ENCODE measurements at regions not wholly inside any gene's neighbourhood (a gene's known extent, or its start where the extent isn't known, plus 50 kb on each side); places are given as distances from the start of the nearest gene placed in this dataset.

- H3K27me3 ChIP-seq = no peaks in the 10 kb centered on the region
These were observed 54.9 kb upstream of the DPYSL4 start for GRCh38 chr10:132131581-132132420.

GRCh38 chr10:132132421-132132841 lies 54.3 kb upstream of the DPYSL4 start:
- no peak overlapping the region for H3K27ac ChIP-seq
- H3K27me3 ChIP-seq = no peaks in the 10 kb centered on the region
- peaks cover 0 to 4% (median 0%) of the 10 kb centered on the region in 4 donors for H3K36me3 ChIP-seq
- DNase-seq = no peak
- TF ChIP-seq POLR2AphosphoS5 (IDR thresholded peaks at IDR 0.05) (no peak), CTCF (IDR thresholded peaks at IDR 0.05) (no peak), POLR2A (IDR thresholded peaks at IDR 0.05) (no peak), EP300 (IDR thresholded peaks at IDR 0.05) (no peak)
- H3K4me3 ChIP-seq = no peak overlapping the region
- H3K4me1 ChIP-seq = no peaks in the 10 kb centered on the region
- 59 to 71% methylated on average over 16 of the region's 16 CpGs for WGBS, 2 donors
- H3K9me3 ChIP-seq = no peaks in the 10 kb centered on the region
- intact Hi-C loops (cut with DNase I) = no loop called here

More at GRCh38 chr10:132131581-132132420, 54.9 kb upstream of the DPYSL4 start:
- intact Hi-C loops (cut with DNase I) = no loop called here
- H3K4me1 ChIP-seq = no peaks in the 10 kb centered on the region
- H3K27ac ChIP-seq = no peak overlapping the region
- WGBS, 2 donors = 77 to 79% methylated on average over 22 of the region's 22 CpGs
- H3K36me3 ChIP-seq = peaks cover 0 to 4% (median 0%) of the 10 kb centered on the region in 4 donors
- DNase-seq = no peak
- H3K9me3 ChIP-seq = no peaks in the 10 kb centered on the region
- TF ChIP-seq POLR2A (IDR thresholded peaks at IDR 0.05) (no peak), EP300 (IDR thresholded peaks at IDR 0.05) (no peak), CTCF (IDR thresholded peaks at IDR 0.05) (no peak), POLR2AphosphoS5 (IDR thresholded peaks at IDR 0.05) (no peak)
- H3K4me3 ChIP-seq = no peak overlapping the region

GRCh38 chr10:132133005-132133404 lies 53.7 kb upstream of the DPYSL4 start:
- H3K4me3 ChIP-seq = no peak overlapping the region
- WGBS, 2 donors = 53 to 57% methylated on average over 18 of the region's 18 CpGs
- H3K36me3 ChIP-seq = peaks cover 0 to 4% (median 0%) of the 10 kb centered on the region in 4 donors
- DNase-seq = no peak
- H3K9me3 ChIP-seq = no peaks in the 10 kb centered on the region
- no peaks in the 10 kb centered on the region for H3K27me3 ChIP-seq
- intact Hi-C loops (cut with DNase I) = no loop called here
- H3K27ac ChIP-seq = no peak overlapping the region
- TF ChIP-seq POLR2AphosphoS5 (IDR thresholded peaks at IDR 0.05) = no peak
- TF ChIP-seq CTCF (IDR thresholded peaks at IDR 0.05) = no peak
- TF ChIP-seq EP300 (IDR thresholded peaks at IDR 0.05) = no peak
- TF ChIP-seq POLR2A (IDR thresholded peaks at IDR 0.05) = no peak
- H3K4me1 ChIP-seq = no peaks in the 10 kb centered on the region

- H3K27me3 ChIP-seq = no peaks in the 10 kb centered on the region
- intact Hi-C loops (cut with DNase I) = no loop called here
- H3K27ac ChIP-seq = no peak overlapping the region
- no peaks in the 10 kb centered on the region for H3K9me3 ChIP-seq
- no peaks in the 10 kb centered on the region for H3K4me1 ChIP-seq
- peak; percentile 55 for DNase-seq
- no peak for TF ChIP-seq POLR2AphosphoS5 (IDR thresholded peaks at IDR 0.05)
- TF ChIP-seq POLR2A (IDR thresholded peaks at IDR 0.05) = no peak
- no peak for TF ChIP-seq EP300 (IDR thresholded peaks at IDR 0.05)
- no peak for TF ChIP-seq CTCF (IDR thresholded peaks at IDR 0.05)
- peaks cover 0 to 4% (median 0%) of the 10 kb centered on the region in 4 donors for H3K36me3 ChIP-seq
- no peak overlapping the region for H3K4me3 ChIP-seq
- 77% methylated on average over 32 of the region's 32 CpGs for WGBS, 2 donors
These were observed 53.1 kb upstream of the DPYSL4 start for GRCh38 chr10:132133449-132134240.
